GM12878 (cell line): ENCODE measurements at regions not wholly inside any gene's neighbourhood (a gene's known extent, or its start where the extent isn't known, plus 50 kb on each side); places are given as distances from the start of the nearest gene placed in this dataset.

Source experiments
- ATF3 ChIP-seq: IDR thresholded peaks from 2 replicates; pipeline ENCODE4 v1.6.1; 2011; ENCODE audit warnings: low read depth, mild to moderate bottlenecking, low read length, moderate library complexity, borderline replicate concordance; ENCODE audit errors: extremely low read depth
- BACH1 ChIP-seq: fragments of 450-650 bp; IDR thresholded peaks from 2 replicates; pipeline ENCODE4 v1.6.1; 2017; ENCODE audit warnings: mild to moderate bottlenecking, borderline replicate concordance
- BRCA1 ChIP-seq: IDR thresholded peaks from 2 replicates; pipeline ENCODE4 v1.6.1; 2011; ENCODE audit warnings: low read depth, low read length, improper control_type of control experiment
- CHD2 ChIP-seq: IDR thresholded peaks from 2 replicates; pipeline ENCODE4 v1.6.1; 2011; ENCODE audit warnings: low read depth, low read length, improper control_type of control experiment, borderline replicate concordance
- EED ChIP-seq: sonication (generic); IDR thresholded peaks from 2 replicates; pipeline ENCODE4 v1.6.1; 2016; ENCODE audit warnings: antibody characterized with exemption, low read depth
- GATAD2B ChIP-seq: fragments of 450-650 bp; conservative IDR thresholded peaks from 2 replicates; pipeline ENCODE4 v1.6.1; 2017; ENCODE audit warnings: low read depth, mild to moderate bottlenecking, moderate library complexity
- HCFC1 ChIP-seq: fragments of 150-350 bp; IDR thresholded peaks from 2 replicates; pipeline ENCODE4 v1.6.1; 2014; ENCODE audit warnings: low read length
- MEF2A ChIP-seq: IDR thresholded peaks from 2 replicates; pipeline ENCODE4 v1.6.1; 2011; ENCODE audit warnings: low read depth, mild to moderate bottlenecking, low read length, moderate library complexity; ENCODE audit not compliant: insufficient read depth
- NBN ChIP-seq: fragments of 450-650 bp; IDR thresholded peaks from 2 replicates; pipeline ENCODE4 v1.6.1; 2016
- PML ChIP-seq: IDR thresholded peaks from 2 replicates; pipeline ENCODE4 v1.6.1; 2012; ENCODE audit warnings: low read length, inconsistent platforms
- POLR2A ChIP-seq: IDR thresholded peaks from 2 replicates; pipeline ENCODE4 v1.6.1; 2011; ENCODE audit warnings: low read depth, mild to moderate bottlenecking, low read length
- POLR2AphosphoS2 ChIP-seq: IDR thresholded peaks from 2 replicates; pipeline ENCODE4 v1.6.1; 2011; ENCODE audit warnings: low read depth, mild to moderate bottlenecking, low read length, improper control_type of control experiment, moderate library complexity
- POU2F2 ChIP-seq: IDR thresholded peaks from 3 replicates; pipeline ENCODE4 v1.6.1; 2011; ENCODE audit warnings: low read depth, mild to moderate bottlenecking, low read length, borderline replicate concordance
- PRDM15 ChIP-seq: fragments of 450-650 bp; formaldehyde crosslinking; IDR thresholded peaks from 2 replicates; pipeline ENCODE4 v1.4.0; 2020; ENCODE audit warnings: mild to moderate bottlenecking, moderate library complexity
- RAD21 ChIP-seq: IDR thresholded peaks from 2 replicates; pipeline ENCODE4 v1.6.1; 2011; ENCODE audit warnings: mild to moderate bottlenecking, low read depth, low read length, moderate library complexity; ENCODE audit not compliant: insufficient read depth
- RUNX3 ChIP-seq: IDR thresholded peaks from 2 replicates; pipeline ENCODE4 v1.6.1; 2012; ENCODE audit warnings: low read length, inconsistent platforms
- SMC3 ChIP-seq: IDR thresholded peaks from 2 replicates; pipeline ENCODE4 v1.6.1; 2011; ENCODE audit warnings: low read length, improper control_type of control experiment, borderline replicate concordance
- SRF ChIP-seq, 2 experiments: IDR thresholded peaks; 2 replicates each; pipeline ENCODE4 v1.6.1; 2011; ENCODE audit warnings: low read depth in 2 of 2, low read length in 2 of 2, mild to moderate bottlenecking in 1 of 2, moderate library complexity in 1 of 2
- STAT3 ChIP-seq: IDR thresholded peaks from 2 replicates; pipeline ENCODE4 v1.6.1; 2011; ENCODE audit warnings: low read depth, low read length, improper control_type of control experiment
- TARDBP ChIP-seq: IDR thresholded peaks from 2 replicates; pipeline ENCODE4 v1.6.1; 2016; ENCODE audit warnings: borderline replicate concordance
- TBL1XR1 ChIP-seq: IDR thresholded peaks from 2 replicates; pipeline ENCODE4 v1.6.1; 2012; ENCODE audit warnings: low read depth, low read length, improper control_type of control experiment
- TCF3 ChIP-seq: IDR thresholded peaks from 2 replicates; pipeline ENCODE4 v1.6.1; 2012; ENCODE audit warnings: low read depth, mild to moderate bottlenecking, low read length, borderline replicate concordance; ENCODE audit not compliant: insufficient read depth
- ZBED1 ChIP-seq: IDR thresholded peaks from 2 replicates; pipeline ENCODE4 v1.6.1; 2016; ENCODE audit warnings: borderline replicate concordance
- TF ChIP-seq, protein P1 (sequence below): fragments of 450-650 bp; formaldehyde crosslinking; IDR thresholded peaks from 2 replicates; pipeline ENCODE4 v1.5.0; 2022; ENCODE audit warnings: mild to moderate bottlenecking, missing genetic modification characterization
- TF ChIP-seq, protein P2 (sequence below): IDR thresholded peaks from 2 replicates; pipeline ENCODE4 v1.6.1; 2012; ENCODE audit warnings: low read depth, low read length, improper control_type of control experiment
- TF ChIP-seq, protein P3 (sequence below): IDR thresholded peaks from 2 replicates; pipeline ENCODE4 v1.6.1; 2012; ENCODE audit warnings: low read depth, low read length, improper control_type of control experiment

DNA sequence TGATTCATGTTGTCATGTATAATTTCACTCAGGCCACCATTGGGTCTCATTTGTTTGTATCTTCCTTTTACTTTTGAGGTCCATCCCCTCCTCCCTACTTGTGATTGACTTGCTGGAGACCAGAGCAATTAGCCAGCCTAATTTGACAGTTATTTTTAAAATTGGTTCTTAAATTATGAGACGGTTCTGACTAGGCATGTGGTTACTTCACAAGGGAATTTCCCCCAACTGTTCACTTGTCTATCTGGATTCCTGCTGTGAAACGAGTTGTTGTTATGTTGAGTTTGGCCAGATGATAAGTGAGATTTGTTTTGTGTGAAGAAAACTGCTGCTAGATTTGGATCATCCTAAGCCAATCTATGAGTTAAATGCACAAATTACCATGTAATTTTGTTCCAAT lies 359.1 kb downstream of the BARHL2 start (continued):
- TF ChIP-seq PRDM15 (CRISPR knock-in tag) (no peak), PML (no peak), GATAD2B (0 out of 2 replicates have a peak, but pooled peaks have one; percentile 43), ZBED1 (no peak), NBN (peak; percentile 72), POLR2AphosphoS2 (no peak), TARDBP (no peak), BACH1 (peak; percentile 79; the same call in 1 of the 2 replicates), SRF (IDR thresholded peaks at IDR 0.05; ENCODE audit: low read depth in 2 of 2, low read length in 2 of 2) (no peak), MEF2A (peak; percentile 78; the same call in 1 of the 2 replicates), BRCA1 (no peak), STAT3 (no peak), POU2F2 (no peak), ATF3 (no peak), RUNX3 (peak; percentile 89), POLR2A (no peak), TCF3 (no peak), RAD21 (no peak), CHD2 (peak; percentile 72; the same call in 1 of the 2 replicates), TBL1XR1 (peak; percentile 41; the same call in 1 of the 2 replicates), SMC3 (no peak), HCFC1 (no peak), EED (no peak)
- TF ChIP-seq, protein P1, sequence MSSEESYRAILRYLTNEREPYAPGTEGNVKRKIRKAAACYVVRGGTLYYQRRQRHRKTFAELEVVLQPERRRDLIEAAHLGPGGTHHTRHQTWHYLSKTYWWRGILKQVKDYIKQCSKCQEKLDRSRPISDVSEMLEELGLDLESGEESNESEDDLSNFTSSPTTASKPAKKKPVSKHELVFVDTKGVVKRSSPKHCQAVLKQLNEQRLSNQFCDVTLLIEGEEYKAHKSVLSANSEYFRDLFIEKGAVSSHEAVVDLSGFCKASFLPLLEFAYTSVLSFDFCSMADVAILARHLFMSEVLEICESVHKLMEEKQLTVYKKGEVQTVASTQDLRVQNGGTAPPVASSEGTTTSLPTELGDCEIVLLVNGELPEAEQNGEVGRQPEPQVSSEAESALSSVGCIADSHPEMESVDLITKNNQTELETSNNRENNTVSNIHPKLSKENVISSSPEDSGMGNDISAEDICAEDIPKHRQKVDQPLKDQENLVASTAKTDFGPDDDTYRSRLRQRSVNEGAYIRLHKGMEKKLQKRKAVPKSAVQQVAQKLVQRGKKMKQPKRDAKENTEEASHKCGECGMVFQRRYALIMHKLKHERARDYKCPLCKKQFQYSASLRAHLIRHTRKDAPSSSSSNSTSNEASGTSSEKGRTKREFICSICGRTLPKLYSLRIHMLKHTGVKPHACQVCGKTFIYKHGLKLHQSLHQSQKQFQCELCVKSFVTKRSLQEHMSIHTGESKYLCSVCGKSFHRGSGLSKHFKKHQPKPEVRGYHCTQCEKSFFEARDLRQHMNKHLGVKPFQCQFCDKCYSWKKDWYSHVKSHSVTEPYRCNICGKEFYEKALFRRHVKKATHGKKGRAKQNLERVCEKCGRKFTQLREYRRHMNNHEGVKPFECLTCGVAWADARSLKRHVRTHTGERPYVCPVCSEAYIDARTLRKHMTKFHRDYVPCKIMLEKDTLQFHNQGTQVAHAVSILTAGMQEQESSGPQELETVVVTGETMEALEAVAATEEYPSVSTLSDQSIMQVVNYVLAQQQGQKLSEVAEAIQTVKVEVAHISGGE = no peak
- TF ChIP-seq, protein P2, sequence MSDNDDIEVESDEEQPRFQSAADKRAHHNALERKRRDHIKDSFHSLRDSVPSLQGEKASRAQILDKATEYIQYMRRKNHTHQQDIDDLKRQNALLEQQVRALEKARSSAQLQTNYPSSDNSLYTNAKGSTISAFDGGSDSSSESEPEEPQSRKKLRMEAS = no peak
- TF ChIP-seq, protein P3, sequence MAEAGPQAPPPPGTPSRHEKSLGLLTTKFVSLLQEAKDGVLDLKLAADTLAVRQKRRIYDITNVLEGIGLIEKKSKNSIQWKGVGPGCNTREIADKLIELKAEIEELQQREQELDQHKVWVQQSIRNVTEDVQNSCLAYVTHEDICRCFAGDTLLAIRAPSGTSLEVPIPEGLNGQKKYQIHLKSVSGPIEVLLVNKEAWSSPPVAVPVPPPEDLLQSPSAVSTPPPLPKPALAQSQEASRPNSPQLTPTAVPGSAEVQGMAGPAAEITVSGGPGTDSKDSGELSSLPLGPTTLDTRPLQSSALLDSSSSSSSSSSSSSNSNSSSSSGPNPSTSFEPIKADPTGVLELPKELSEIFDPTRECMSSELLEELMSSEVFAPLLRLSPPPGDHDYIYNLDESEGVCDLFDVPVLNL = no peak
